Tibial nerve (tissue), 3 donors: ENCODE measurements at regions not wholly inside any gene's neighbourhood (a gene's known extent, or its start where the extent isn't known, plus 50 kb on each side); places are given as distances from the start of the nearest gene placed in this dataset.

Experiments
- CTCF ChIP-seq, 5 experiments: fragments of 200-600 bp in 3 of 5; fragments of 450-650 bp in 2 of 5; sonication (generic) in 3 of 5; IDR thresholded peaks; one replicate each; pipeline ENCODE4 v1.5.1; 2016 to 2019; ENCODE audit warnings: antibody characterized with exemption in 5 of 5, mild to moderate bottlenecking in 3 of 5, moderate library complexity in 2 of 5
- POLR2A ChIP-seq, 2 donors: fragments of 450-650 bp; IDR thresholded peaks; one replicate each; pipeline ENCODE4 v1.6.1; 2017; ENCODE audit warnings: antibody characterized with exemption in 2 of 2, mild to moderate bottlenecking in 2 of 2, moderate library complexity in 2 of 2

DNA sequence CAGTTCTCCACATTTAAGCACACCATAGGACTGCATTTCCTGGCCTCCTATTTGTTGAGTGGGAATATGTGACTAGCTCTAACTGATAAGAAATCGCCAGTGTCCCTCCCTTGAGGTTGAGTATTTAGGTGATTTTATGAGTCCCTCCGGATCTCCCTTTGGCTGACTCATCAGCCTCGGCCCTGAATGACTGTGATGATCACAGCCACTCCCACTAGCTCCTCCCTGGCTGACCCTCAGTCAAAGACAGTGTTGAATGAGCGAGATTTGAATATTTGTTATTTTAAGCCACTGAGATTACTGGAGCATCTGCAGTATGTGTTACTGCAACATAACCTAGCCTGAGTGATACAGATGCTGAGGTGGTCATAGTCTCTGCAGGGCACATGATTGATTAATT lies 515.3 kb downstream of the EPHB1 start:
- TF ChIP-seq CTCF (IDR thresholded peaks at IDR 0.05) (no peak), POLR2A (IDR thresholded peaks at IDR 0.05) (no peak)
